CD14-positive monocyte (primary cell): ENCODE measurements at regions not wholly inside any gene's neighbourhood (a gene's known extent, or its start where the extent isn't known, plus 50 kb on each side); places are given as distances from the start of the nearest gene placed in this dataset.

ENCODE experiments used
- DNase-seq, 3 donors: peaks; one replicate each; pipeline ENCODE4 v3.0.0-alpha.2; 2011 to 2022
- H2AFZ ChIP-seq: 2 replicates; pipeline ENCODE4 v1.6.0; 2012; ENCODE audit warnings: mild to moderate bottlenecking, low read depth, low read length, inconsistent platforms; ENCODE audit not compliant: insufficient read depth, poor library complexity, severe bottlenecking
- H3K27ac ChIP-seq, 2 donors: 1 replicate in 1 of 2; 2 replicates in 1 of 2; pipeline ENCODE4 v1.5.1; 2012 to 2013; ENCODE audit warnings: low read length in 2 of 2, control low read depth in 1 of 2, inconsistent platforms in 1 of 2, low read depth in 1 of 2, mild to moderate bottlenecking in 1 of 2
- H3K27me3 ChIP-seq, 2 donors: one replicate each; pipeline versions ENCODE4 v1.6.0 to v1.6.1; 2011 to 2013; ENCODE audit warnings: low read length in 2 of 2; ENCODE audit not compliant: control insufficient read depth in 2 of 2, insufficient read depth in 2 of 2
- H3K36me3 ChIP-seq, 2 donors: replicated peaks in 1 of 2; 1 replicate in 1 of 2; 2 replicates in 1 of 2; pipeline versions ENCODE4 v1.5.1 to v1.6.1; 2012 to 2013; ENCODE audit warnings: low read length in 2 of 2, control low read depth in 1 of 2, inconsistent platforms in 1 of 2, mild to moderate bottlenecking in 1 of 2; ENCODE audit not compliant: insufficient read depth in 2 of 2, control insufficient read depth in 1 of 2
- H3K4me1 ChIP-seq, 2 donors: 1 replicate in 1 of 2; 2 replicates in 1 of 2; pipeline versions ENCODE4 v1.5.1 to v1.6.1; 2012 to 2013; ENCODE audit warnings: low read length in 2 of 2, control low read depth in 1 of 2, inconsistent platforms in 1 of 2, mild to moderate bottlenecking in 1 of 2, moderate library complexity in 1 of 2; ENCODE audit not compliant: insufficient read depth in 2 of 2, control insufficient read depth in 1 of 2
- H3K4me2 ChIP-seq: replicated peaks from 2 replicates; pipeline ENCODE3; 2012; ENCODE audit warnings: low read length, moderate library complexity, mild to moderate bottlenecking; ENCODE audit not compliant: poor library complexity, severe bottlenecking; ENCODE audit errors: extremely low read depth
- H3K4me3 ChIP-seq, 3 experiments: fragments of 200-600 bp in 1 of 3; sonication (generic) in 1 of 3; replicated peaks in 1 of 3; 1 replicate in 2 of 3; 2 replicates in 1 of 3; pipeline ENCODE4 v1.5.1; 2011 to 2013; ENCODE audit warnings: low read length in 3 of 3, mild to moderate bottlenecking in 3 of 3, control low read depth in 2 of 3, low read depth in 2 of 3, inconsistent platforms in 1 of 3, moderate library complexity in 1 of 3
- H3K79me2 ChIP-seq: 2 replicates; pipeline ENCODE4 v1.6.0; 2012; ENCODE audit warnings: mild to moderate bottlenecking, control low read depth, inconsistent platforms, low read length, moderate library complexity; ENCODE audit not compliant: insufficient read depth
- H3K9ac ChIP-seq: 2 replicates; pipeline ENCODE4 v1.6.0; 2017; ENCODE audit warnings: low read length, mild to moderate bottlenecking; ENCODE audit not compliant: insufficient read depth, poor library complexity, severe bottlenecking
- H3K9me3 ChIP-seq, 2 donors: replicated peaks in 1 of 2; 1 replicate in 1 of 2; 2 replicates in 1 of 2; pipeline versions ENCODE4 v1.5.1 to v1.6.1; 2012 to 2013; ENCODE audit warnings: low read length in 2 of 2, control low read depth in 1 of 2; ENCODE audit not compliant: control insufficient read depth in 1 of 2, insufficient read depth in 1 of 2
- H4K20me1 ChIP-seq: 2 replicates; pipeline ENCODE4 v1.6.0; 2012; ENCODE audit warnings: mild to moderate bottlenecking, low read length, control low read depth, moderate library complexity; ENCODE audit not compliant: insufficient read depth
- H3K27ac Mint-ChIP-seq, 7 donors: one replicate each; pipeline ENCODE4 v1.8.0; 2020; ENCODE audit warnings: mild to moderate bottlenecking in 7 of 7, mixed read lengths in 7 of 7, moderate library complexity in 6 of 7, inconsistent platforms in 2 of 7
- H3K27me3 Mint-ChIP-seq, 3 donors: one replicate each; pipeline ENCODE4 v1.8.0; 2021 to 2022; ENCODE audit warnings: low read depth in 3 of 3, mild to moderate bottlenecking in 3 of 3, mixed read lengths in 3 of 3, moderate library complexity in 3 of 3, inconsistent platforms in 1 of 3
- H3K36me3 Mint-ChIP-seq, 2 donors: one replicate each; pipeline ENCODE4 v1.8.0; 2020; ENCODE audit warnings: mixed read lengths in 2 of 2, inconsistent platforms in 1 of 2, mild to moderate bottlenecking in 1 of 2
- H3K4me1 Mint-ChIP-seq: one replicate; pipeline ENCODE4 v1.8.0; 2020; ENCODE audit warnings: mild to moderate bottlenecking, mixed read lengths
- H3K4me3 Mint-ChIP-seq, 2 donors: one replicate each; pipeline ENCODE4 v1.8.0; 2020; ENCODE audit warnings: mild to moderate bottlenecking in 2 of 2, mixed read lengths in 2 of 2, moderate library complexity in 1 of 2
- H3K9me3 Mint-ChIP-seq, 7 donors: one replicate each; pipeline ENCODE4 v1.8.0; 2020 to 2022; ENCODE audit warnings: mixed read lengths in 7 of 7, mild to moderate bottlenecking in 6 of 7, moderate library complexity in 6 of 7, inconsistent platforms in 2 of 7
- CTCF ChIP-seq: fragments of 200-600 bp; IDR thresholded peaks from one replicate; pipeline ENCODE4 v1.8.0; 2022; ENCODE audit warnings: antibody characterized with exemption, mild to moderate bottlenecking
- WGBS: methylation state at CpG from one replicate; pipeline ENCODE4 v1.1.5; 2013; ENCODE audit warnings: missing lambda C conversion rate; ENCODE audit not compliant: insufficient coverage; 5-methylcytosine and 5-hydroxymethylcytosine counted together
- intact Hi-C, 2 donors: fragments of 100-400 bp; cut with micrococcal nuclease; formaldehyde crosslinking; loops; one replicate each; pipeline versions ENCODE4 v1.15.0 to v1.15.1; 2023

- Histone ChIP-seq H3K9ac (no peak overlapping the region), H3K27ac (no peak overlapping the region), H3K27me3 (no peaks in the 10 kb centered on the region), H3K9me3 (no peaks in the 10 kb centered on the region), H3K36me3 (no peaks in the 10 kb centered on the region), H4K20me1 (no peaks in the 10 kb centered on the region), H3K4me3 (no peak overlapping the region), H3K79me2 (no peaks in the 10 kb centered on the region), H3K4me2 (no peak overlapping the region), H3K4me1 (peaks cover 15% of the 10 kb centered on the region in 2 donors), H2AFZ (no peak overlapping the region)
- intact Hi-C loops, result no loop called here
- no peak for TF ChIP-seq CTCF
- no peak for DNase-seq
- Mint-ChIP-seq H3K9me3 (no peaks in the 10 kb centered on the region), H3K27me3 (peaks cover 6 to 15% (median 9%) of the 10 kb centered on the region in 3 donors), H3K36me3 (peaks cover 5 to 8% of the 10 kb centered on the region in 2 donors), H3K4me3 (no peak overlapping the region), H3K27ac (no peak overlapping the region), H3K4me1 (peaks cover 18% of the 10 kb centered on the region)
- WGBS, result 95% methylated on average over 6 of the region's 8 CpGs
Measured at GRCh38 chr15:70275461-70276138, 177.9 kb upstream of the TLE3 start.

GRCh38 chr15:70274908-70275307, 177.2 kb upstream of the TLE3 start:
- H3K4me3 ChIP-seq, result no peak overlapping the region
- no peaks in the 10 kb centered on the region for H4K20me1 ChIP-seq
- Mint-ChIP-seq H3K4me3 (no peak overlapping the region), H3K27ac (no peak overlapping the region), H3K9me3 (no peaks in the 10 kb centered on the region), H3K4me1 (peaks cover 25% of the 10 kb centered on the region), H3K27me3 (peaks cover 6 to 19% (median 9%) of the 10 kb centered on the region in 3 donors), H3K36me3 (peaks cover 5 to 8% of the 10 kb centered on the region in 2 donors)
- no peak overlapping the region for H3K4me2 ChIP-seq
- peaks cover 22% of the 10 kb centered on the region in 2 donors for H3K4me1 ChIP-seq
- H3K79me2 ChIP-seq, result no peaks in the 10 kb centered on the region
- H2AFZ ChIP-seq, result no peak overlapping the region
- intact Hi-C loops, result loop anchor here (5.0 kb wide), 2 partner anchors 32 to 38 kb away; no protein-coding TSS in a partner anchor
- no peak overlapping the region for H3K9ac ChIP-seq
- no peaks in the 10 kb centered on the region for H3K36me3 ChIP-seq
- no peak overlapping the region for H3K27ac ChIP-seq
- H3K9me3 ChIP-seq, result no peaks in the 10 kb centered on the region
- no peaks in the 10 kb centered on the region for H3K27me3 ChIP-seq
- 100% methylated on average over 2 of the region's 4 CpGs for WGBS
- no peak for DNase-seq
- no peak for TF ChIP-seq CTCF
